ENCODE measurements at regions not wholly inside any gene's neighbourhood (a gene's known extent, or its start where the extent isn't known, plus 50 kb on each side); places are given as distances from the start of the nearest gene placed in this dataset.
A peak's percentile ranks its signal among the peaks of the same experiment; 100 is the strongest.
"Not testable (repeated sequence)": the region's sequence is repeated elsewhere in the genome, so short reads cannot be mapped to it uniquely, and the experiment has no call there.

- no peak for DNase-seq
Measured at GRCh38 chr6:139525415-139525814, 151.0 kb upstream of the CITED2 start.

GRCh38 chr6:139523986-139524385 is 149.5 kb upstream of the CITED2 start:
- DNase-seq: no peak

- no peak for DNase-seq
Measured at GRCh38 chr6:139522511-139523220, 148.2 kb upstream of the CITED2 start.

- no peak for DNase-seq
Measured at GRCh38 chr6:139521338-139521737, 146.9 kb upstream of the CITED2 start.

- no peak for DNase-seq
Measured at GRCh38 chr6:139520321-139520768, 145.9 kb upstream of the CITED2 start.

DNA sequence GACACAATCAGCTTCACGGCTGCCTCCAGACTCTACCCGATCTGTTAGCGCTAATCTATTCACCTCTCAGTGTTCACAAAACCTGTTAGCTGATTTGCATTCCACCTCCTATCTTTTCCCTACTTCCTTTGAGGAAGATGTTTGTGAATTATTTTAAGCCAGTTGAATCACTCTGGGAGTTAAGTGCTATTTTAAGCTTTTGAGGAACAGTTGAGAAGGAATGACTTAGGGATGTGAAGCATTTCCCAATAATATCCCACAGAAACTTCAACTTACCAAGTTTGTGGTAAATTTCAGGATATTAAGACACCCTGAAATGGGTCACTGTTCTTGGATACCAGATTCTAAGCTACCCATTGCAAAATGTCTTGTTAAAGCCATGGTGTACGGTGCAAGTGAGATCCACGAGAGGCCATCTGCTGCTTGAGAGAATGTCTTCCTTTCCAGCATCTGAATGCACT is 145.2 kb upstream of the CITED2 start:
- no peak for DNase-seq

DNA sequence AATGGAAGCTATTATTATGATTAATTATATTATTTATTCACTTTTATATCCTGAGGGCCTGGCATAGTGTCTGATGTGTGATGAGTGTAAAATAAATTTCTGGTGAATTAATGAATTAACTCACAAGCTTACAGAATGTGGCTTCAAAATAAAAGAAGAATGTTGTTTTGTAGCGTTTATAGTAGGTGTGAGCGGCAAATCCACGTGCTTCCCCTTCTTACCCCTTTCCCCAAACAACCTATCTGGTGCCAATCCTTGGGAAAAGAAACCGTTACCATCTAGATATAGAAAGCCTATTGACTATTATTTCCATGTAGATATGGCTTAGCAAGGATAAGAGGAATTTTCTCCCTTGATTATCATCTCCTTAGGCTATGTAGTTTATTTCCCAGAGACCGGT is 144.6 kb upstream of the CITED2 start:
- no peak for DNase-seq

- DNase-seq: no peak
Measured at GRCh38 chr6:139518556-139519091, 144.2 kb upstream of the CITED2 start.

DNA sequence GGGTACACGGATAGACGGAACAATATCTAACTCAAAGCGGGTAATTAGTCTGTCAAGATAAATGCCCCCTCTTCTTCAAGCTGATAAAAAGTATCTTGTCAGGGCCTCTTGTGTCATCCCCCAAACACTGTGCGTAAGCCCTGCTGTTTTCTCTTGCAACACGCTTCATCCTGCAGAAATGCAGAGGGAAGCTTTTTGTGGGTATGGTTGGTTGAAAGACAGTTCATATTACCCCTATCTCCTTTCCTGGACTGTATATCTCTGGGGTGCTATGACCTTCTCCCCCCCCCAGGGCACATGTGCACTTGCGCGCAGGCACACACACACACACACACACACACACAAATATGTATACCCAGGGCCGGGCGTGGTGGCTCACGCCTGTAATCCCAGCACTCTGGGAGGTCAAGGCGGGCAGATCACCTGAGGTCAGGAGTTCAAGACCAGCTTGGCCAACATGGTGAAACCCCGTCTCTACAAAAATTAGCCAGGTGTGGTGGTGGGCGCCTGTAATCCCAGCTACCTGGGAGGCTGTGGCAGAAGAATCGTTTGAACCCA is 143.6 kb upstream of the CITED2 start:
- DNase-seq: not testable (repeated sequence)

- DNase-seq: no peak
Measured at GRCh38 chr6:139515511-139515910, 141.1 kb upstream of the CITED2 start.

GRCh38 chr6:139514819-139515218 is 140.4 kb upstream of the CITED2 start:
- no peak for DNase-seq

DNA sequence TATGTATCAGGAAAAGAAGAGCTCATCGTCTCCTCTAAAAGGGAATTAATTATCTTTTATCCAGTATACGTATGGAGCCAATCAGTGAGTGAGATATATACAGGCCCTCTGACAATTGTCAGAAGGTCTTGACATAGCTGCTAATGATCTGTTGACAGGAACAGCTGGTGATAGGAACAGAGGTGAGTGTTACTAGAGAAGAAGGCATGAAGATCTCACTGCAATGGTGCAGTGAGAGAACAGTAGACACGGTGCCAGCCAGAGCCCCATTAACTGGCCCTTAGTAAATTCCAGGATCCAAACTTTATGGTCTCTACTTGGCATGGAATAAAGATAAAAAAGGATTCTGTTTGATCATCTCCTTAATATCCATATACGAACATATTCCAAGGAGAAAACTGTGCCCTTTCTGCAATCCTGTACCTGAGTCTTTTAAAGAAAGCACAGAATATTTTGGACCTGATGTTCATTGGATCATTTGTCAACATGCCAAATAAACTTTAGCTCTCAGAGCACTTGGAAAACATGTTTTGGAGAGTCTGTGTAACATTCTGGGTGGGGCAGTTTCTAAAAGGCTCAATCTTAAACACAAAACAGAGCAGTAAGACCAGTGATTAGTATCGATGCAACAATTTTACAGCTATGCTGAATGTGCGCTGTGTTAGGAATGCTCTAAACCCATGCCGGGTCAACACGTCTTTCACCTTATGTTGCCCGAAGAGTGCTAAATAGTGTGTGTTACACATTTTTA is 135.8 kb upstream of the CITED2 start:
- no peak for DNase-seq

DNA sequence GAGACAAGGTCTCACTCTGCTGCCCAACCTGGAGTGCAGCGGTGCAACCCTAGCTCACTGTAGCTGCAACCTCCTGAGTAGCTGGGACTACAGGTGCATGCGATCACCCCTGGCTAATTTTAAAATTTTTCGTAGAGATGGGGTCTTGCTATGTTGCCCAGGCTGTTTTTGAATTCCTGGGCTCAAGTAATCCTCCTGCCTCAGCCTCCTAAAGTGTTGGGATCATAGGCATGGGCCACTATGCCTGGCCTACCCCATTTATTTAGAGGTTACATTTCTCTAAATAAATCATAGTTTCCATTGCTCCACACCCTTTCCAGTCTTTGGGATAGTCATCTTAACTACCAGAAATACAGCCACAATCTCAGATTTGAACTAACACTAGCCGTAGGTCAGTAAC is 134.7 kb upstream of the CITED2 start:
- DNase-seq: no peak

DNA sequence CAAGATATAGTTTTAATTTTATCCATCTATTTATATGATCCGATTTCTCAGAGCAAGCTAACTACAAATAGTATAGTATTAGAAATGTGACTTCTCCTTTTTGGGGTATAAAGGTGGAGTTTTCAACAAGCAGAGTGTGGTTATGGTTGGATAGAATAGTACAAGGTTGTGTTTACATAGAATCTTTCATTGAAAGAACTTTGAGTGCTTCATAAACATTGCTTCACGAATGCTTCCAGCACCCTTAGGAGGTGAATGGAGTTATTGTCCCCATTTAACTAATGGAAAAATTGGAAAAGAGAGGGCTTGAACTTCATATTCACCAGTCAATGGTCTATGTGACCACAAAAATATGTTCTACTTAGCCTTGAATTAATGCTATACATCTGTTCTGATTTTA is 134.1 kb upstream of the CITED2 start:
- DNase-seq: peak; percentile 1

DNA sequence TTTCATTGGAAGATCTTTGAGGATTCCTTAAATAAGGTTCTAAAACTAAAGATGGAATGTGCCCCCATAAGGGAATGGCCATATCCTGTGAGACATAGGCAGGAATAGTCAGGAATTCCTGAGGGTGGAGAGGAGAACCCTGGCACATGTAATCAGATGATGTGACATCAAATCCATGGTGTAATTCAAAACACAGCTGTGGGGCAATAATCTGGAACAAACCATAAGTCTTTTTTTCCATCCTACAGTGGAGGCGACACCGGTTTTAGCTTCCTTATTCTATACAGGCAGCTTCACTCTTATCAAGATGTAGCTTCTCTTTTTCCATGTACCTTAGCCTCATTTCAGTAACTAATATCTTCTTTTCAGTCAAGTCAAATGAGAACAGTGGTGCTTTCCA is 133.6 kb upstream of the CITED2 start:
- DNase-seq: no peak

DNA sequence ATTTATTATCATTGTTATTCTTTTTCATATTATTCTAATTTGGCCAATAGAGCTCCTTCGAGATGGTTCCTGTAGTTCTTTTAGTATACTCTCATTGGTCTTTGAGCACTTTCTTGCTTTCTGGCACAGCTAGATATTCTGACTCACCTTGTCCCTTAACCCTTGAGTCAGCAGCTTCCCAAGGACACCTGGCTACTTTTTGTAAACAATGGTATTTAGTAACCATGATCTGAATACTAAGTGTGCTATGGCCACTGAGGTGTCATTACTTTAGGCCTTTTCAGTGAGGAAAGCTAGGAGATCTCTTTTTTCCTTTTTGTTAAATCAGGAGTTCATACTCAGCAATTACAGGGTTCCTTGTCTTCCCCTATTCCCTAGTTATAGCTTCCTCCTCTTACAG is 126.5 kb upstream of the CITED2 start:
- no peak for DNase-seq

DNA sequence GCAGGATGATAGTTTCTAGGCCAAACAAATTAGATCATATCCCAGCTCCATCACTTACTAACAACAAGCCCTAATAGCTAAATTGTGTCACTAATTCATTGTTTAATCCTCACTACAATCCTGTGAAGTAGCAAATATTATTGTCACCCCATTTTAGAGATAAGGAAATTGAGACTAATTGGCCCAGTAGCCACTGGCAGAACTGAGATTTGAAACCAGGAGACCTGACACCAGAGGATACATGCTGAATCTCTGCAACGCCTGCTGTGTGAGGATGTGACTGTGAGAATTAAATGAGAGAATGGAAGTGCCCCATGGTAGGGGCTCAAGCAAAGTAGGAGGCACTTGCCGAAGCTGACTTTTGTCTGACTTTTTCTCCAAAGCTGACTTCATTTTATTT is 124.3 kb upstream of the CITED2 start:
- no peak for DNase-seq

DNA sequence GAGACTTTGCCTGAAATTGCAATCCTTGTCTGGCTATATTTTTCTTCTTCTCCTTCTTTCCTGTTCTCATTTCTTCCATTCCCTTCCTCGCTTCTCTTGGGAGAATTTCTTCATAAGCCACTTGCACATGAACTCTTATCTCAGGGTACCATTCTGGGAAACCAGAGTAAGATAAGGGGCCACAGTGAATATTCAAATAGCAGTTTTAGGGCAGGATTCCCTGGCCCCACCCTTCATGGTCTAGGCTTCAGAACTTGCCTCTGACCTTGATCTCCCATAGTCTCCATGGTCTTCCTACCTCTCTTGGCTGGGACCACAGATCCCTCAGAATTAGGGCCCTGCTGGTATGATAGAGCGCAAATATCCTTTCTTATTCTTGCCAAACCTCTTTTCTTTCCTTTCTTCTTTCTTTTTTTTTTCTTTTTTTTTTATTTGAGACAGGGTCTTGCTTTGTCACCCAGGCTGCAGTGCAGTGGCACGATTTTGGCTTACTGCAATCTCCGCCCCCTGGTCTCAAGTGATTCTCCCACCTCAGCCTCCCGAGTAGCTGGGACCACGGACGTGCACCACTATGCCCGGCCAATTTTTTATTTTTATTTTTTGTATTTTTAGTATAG is 123.0 kb upstream of the CITED2 start:
- no peak for DNase-seq

DNA sequence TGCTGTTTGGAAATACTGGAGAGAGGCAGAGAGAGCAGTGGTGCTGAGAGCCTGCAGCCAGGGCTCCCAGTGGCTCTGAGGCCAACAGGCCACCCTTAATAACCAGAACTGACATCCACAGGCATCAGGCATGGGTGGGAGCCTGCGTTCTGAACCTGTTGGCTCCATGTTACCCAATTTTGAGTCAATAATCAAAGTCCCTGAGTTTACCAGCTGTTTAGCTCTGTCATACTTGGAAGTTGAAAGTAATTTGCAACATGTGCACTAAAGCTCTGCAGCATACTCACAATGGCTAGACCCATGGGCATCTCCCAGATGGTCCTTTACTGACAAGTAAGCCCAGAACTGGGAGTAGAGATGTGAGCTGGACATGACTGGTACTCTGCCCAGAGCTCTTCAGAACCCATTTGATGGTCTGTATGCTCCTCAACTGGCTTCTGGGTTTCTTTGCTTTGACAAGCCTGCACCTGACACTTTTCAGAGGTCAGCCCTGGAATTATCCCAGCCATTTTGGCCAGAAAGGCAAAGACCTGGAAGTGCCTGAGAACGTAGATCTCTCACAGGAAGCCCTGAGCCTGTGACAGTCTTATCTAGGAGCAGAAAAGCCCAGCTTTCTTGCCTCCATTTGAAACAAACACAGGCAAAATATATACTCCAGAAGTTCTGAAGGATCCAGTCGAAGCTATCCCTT is 122.4 kb upstream of the CITED2 start:
- DNase-seq: no peak

GRCh38 chr6:139494376-139494990 is 120.0 kb upstream of the CITED2 start:
- DNase-seq: no peak

- DNase-seq: no peak
Measured at GRCh38 chr6:139490482-139490881, 116.0 kb upstream of the CITED2 start.

DNA sequence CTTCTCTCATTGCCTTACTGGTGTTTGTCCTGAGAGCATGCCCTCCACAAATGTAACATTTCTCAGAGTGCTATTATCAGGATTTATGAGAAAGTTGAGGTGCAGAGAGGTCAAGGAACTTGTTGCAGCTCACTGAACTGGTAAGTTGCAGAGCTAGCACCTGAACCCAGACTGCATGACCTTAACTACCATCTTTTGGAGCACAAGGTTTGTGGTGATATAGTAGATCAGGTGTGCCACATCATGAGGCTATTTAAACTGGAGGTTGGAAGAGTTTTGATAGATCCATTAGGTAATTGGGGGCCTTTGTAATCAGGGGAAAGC is 112.0 kb upstream of the CITED2 start:
- no peak for DNase-seq

Data from NCI-H510A (cell line).